ENCODE measurements at regions not wholly inside any gene's neighbourhood (a gene's known extent, or its start where the extent isn't known, plus 50 kb on each side); places are given as distances from the start of the nearest gene placed in this dataset.

GRCh38 chrX:28321286-28321685, 266.0 kb upstream of the IL1RAPL1 start:
- no peak overlapping the region for H3K27ac ChIP-seq
- H3K9me3 ChIP-seq: no peaks in the 10 kb centered on the region
- no peaks in the 10 kb centered on the region for H3K27me3 ChIP-seq
- WGBS, 2 donors: 49 to 56% methylated on average over 2 of the region's 2 CpGs
- intact Hi-C loops (cut with DNase I): no loop called here
- H3K4me3 ChIP-seq: no peak overlapping the region
- DNase-seq (no peak), ATAC-seq (no peak)
- H3K36me3 ChIP-seq (replicated peaks in 1 of 2; ENCODE audit: insufficient read depth in 1 of 2, low read depth in 2 of 2): no peaks in the 10 kb centered on the region
- H3K4me1 ChIP-seq: no peaks in the 10 kb centered on the region
- TF ChIP-seq, protein P1, sequence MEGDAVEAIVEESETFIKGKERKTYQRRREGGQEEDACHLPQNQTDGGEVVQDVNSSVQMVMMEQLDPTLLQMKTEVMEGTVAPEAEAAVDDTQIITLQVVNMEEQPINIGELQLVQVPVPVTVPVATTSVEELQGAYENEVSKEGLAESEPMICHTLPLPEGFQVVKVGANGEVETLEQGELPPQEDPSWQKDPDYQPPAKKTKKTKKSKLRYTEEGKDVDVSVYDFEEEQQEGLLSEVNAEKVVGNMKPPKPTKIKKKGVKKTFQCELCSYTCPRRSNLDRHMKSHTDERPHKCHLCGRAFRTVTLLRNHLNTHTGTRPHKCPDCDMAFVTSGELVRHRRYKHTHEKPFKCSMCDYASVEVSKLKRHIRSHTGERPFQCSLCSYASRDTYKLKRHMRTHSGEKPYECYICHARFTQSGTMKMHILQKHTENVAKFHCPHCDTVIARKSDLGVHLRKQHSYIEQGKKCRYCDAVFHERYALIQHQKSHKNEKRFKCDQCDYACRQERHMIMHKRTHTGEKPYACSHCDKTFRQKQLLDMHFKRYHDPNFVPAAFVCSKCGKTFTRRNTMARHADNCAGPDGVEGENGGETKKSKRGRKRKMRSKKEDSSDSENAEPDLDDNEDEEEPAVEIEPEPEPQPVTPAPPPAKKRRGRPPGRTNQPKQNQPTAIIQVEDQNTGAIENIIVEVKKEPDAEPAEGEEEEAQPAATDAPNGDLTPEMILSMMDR (IDR thresholded peaks at IDR 0.05): no peak
- no peak for TF ChIP-seq POLR2A (IDR thresholded peaks at IDR 0.05)

DNA sequence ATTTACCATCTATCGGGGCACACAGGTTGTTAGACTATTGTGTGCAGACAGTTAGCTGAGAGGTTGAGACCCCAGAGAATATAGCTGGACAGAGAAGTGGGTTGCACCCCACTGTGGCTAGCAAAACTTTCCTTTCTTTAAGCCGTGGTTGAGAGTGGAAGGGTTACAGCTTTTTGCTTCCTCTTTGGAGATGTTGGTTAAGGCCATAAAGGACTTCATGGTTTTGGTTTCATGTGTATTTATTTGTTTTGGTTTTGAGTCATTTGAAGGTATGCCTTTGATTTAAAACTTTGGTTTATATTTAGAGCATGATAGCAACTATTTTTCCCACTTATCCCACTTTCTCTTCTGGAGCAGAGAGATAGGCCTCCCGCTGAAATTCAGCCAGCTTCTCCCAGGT, 274.3 kb upstream of the IL1RAPL1 start:
- WGBS, 2 donors: 86 to 88% methylated on average over 2 to 3 of the region's 3 CpGs
- Histone ChIP-seq H3K4me3 (no peak overlapping the region), H3K4me1 (no peaks in the 10 kb centered on the region), H3K27ac (no peak overlapping the region), H3K36me3 (replicated peaks in 1 of 2; ENCODE audit: insufficient read depth in 1 of 2, low read depth in 2 of 2) (no peaks in the 10 kb centered on the region), H3K27me3 (no peaks in the 10 kb centered on the region), H3K9me3 (no peaks in the 10 kb centered on the region)
- DNase-seq (no peak), ATAC-seq (no peak)
- no peak for TF ChIP-seq POLR2A (IDR thresholded peaks at IDR 0.05)
- TF ChIP-seq, protein P1 (IDR thresholded peaks at IDR 0.05): no peak
- intact Hi-C loops (cut with DNase I): no loop called here

DNA sequence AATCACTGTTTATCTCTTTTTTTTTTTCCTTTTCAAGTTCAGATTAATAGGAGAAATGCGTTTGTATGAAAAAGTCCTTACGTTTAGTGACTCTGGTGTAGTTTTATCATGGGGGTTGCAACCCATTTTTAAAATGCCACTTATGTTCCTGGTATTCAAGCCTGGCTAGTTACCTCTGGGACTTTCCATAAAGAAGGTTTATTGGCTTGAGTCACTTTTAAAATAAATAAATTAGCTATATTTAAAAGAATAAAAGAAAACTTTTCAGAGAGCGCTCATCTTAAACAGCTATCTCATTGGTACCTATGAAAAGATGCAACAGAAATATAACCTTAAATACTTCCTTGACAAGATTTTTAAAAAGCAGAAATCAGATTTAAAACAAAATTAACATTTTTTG, 275.0 kb upstream of the IL1RAPL1 start:
- ATAC-seq: no peak
- intact Hi-C loops (cut with DNase I): no loop called here
- no peaks in the 10 kb centered on the region for H3K9me3 ChIP-seq

DNA sequence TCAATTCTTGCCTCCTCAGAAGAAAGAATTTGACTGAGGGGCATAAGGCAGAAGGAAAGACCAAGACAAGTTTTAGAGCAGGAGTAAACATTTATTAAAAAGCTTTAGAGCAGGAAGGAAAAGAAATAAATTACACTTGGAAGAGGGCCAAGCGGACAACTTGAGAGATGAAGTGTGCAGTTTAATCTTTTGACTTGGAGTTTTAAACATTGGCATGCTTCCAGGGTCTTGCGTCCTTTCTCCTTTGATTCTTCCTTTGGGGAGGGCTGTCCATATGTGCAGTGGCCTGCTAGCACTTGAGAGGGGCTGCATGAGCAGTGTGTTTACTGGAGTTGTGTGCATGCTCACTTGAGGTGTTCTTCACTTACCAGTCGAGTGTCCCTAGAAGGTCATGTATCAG, 275.8 kb upstream of the IL1RAPL1 start:
- WGBS, 2 donors: 48 to 69% methylated on average over 3 of the region's 3 CpGs
- Histone ChIP-seq H3K9me3 (no peaks in the 10 kb centered on the region), H3K27me3 (no peaks in the 10 kb centered on the region), H3K4me3 (no peak overlapping the region), H3K27ac (no peak overlapping the region), H3K36me3 (replicated peaks in 1 of 2; ENCODE audit: insufficient read depth in 1 of 2, low read depth in 2 of 2) (no peaks in the 10 kb centered on the region), H3K4me1 (no peaks in the 10 kb centered on the region)
- no peak for ATAC-seq
- intact Hi-C loops (cut with DNase I): no loop called here
- TF ChIP-seq, protein P1 (IDR thresholded peaks at IDR 0.05): no peak
- no peak for TF ChIP-seq POLR2A (IDR thresholded peaks at IDR 0.05)
- no peak for DNase-seq

More for the DNA sequence above, 275.0 kb upstream of the IL1RAPL1 start:
- WGBS, 2 donors: 81 to 82% methylated on average over 3 of the region's 3 CpGs
- DNase-seq: no peak
- H3K4me3 ChIP-seq: no peak overlapping the region
- TF ChIP-seq, protein P1 (IDR thresholded peaks at IDR 0.05): no peak
- no peak for TF ChIP-seq POLR2A (IDR thresholded peaks at IDR 0.05)
- no peaks in the 10 kb centered on the region for H3K36me3 ChIP-seq (replicated peaks in 1 of 2; ENCODE audit: insufficient read depth in 1 of 2, low read depth in 2 of 2)
- no peak overlapping the region for H3K27ac ChIP-seq
- no peaks in the 10 kb centered on the region for H3K4me1 ChIP-seq
- no peaks in the 10 kb centered on the region for H3K27me3 ChIP-seq

DNA sequence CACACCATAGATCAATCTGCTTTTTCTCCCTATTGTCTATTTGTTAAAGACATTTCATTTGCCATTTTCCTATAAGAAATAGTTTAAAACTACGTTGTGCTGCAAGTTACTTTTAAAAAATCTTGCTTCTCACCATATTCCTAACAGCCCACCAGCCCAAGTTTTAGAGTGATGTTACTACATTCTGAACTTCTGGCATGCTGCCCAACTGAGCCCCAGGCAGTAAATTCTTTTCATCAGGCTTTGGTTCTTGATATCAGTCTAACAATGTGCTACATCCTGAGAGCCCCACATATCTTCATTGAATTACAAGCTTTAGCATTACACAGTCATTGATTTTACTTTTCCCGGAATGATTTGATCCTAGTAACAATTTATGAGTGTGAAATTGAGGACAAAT, 283.8 kb upstream of the IL1RAPL1 start:
- DNase-seq (no peak), ATAC-seq (no peak)
- intact Hi-C loops (cut with DNase I): no loop called here
- no peaks in the 10 kb centered on the region for H3K36me3 ChIP-seq (replicated peaks in 1 of 2; ENCODE audit: insufficient read depth in 1 of 2, low read depth in 2 of 2)
- H3K4me1 ChIP-seq: no peaks in the 10 kb centered on the region
- H3K9me3 ChIP-seq: no peaks in the 10 kb centered on the region
- no peak overlapping the region for H3K4me3 ChIP-seq
- no peak for TF ChIP-seq POLR2A (IDR thresholded peaks at IDR 0.05)
- TF ChIP-seq, protein P1 (IDR thresholded peaks at IDR 0.05): no peak
- H3K27me3 ChIP-seq: no peaks in the 10 kb centered on the region
- no peak overlapping the region for H3K27ac ChIP-seq
- 69 to 77% methylated on average over 2 of the region's 2 CpGs for WGBS, 2 donors
